ENCODE measurements at regions not wholly inside any gene's neighbourhood (a gene's known extent, or its start where the extent isn't known, plus 50 kb on each side); places are given as distances from the start of the nearest gene placed in this dataset.

GRCh38 chr3:106745344-106746168 is 631.7 kb upstream of the CCDC54 start:
- H3K27ac ChIP-seq: no peak overlapping the region
- intact Hi-C loops (cut with DNase I): no loop called here
- no peaks in the 10 kb centered on the region for H3K4me1 ChIP-seq
- H3K27me3 ChIP-seq (ENCODE audit: low read depth): no peaks in the 10 kb centered on the region
- TF ChIP-seq, protein P1, sequence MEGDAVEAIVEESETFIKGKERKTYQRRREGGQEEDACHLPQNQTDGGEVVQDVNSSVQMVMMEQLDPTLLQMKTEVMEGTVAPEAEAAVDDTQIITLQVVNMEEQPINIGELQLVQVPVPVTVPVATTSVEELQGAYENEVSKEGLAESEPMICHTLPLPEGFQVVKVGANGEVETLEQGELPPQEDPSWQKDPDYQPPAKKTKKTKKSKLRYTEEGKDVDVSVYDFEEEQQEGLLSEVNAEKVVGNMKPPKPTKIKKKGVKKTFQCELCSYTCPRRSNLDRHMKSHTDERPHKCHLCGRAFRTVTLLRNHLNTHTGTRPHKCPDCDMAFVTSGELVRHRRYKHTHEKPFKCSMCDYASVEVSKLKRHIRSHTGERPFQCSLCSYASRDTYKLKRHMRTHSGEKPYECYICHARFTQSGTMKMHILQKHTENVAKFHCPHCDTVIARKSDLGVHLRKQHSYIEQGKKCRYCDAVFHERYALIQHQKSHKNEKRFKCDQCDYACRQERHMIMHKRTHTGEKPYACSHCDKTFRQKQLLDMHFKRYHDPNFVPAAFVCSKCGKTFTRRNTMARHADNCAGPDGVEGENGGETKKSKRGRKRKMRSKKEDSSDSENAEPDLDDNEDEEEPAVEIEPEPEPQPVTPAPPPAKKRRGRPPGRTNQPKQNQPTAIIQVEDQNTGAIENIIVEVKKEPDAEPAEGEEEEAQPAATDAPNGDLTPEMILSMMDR (IDR thresholded peaks at IDR 0.05): no peak
- H3K9me3 ChIP-seq: no peaks in the 10 kb centered on the region
- H3K36me3 ChIP-seq: no peaks in the 10 kb centered on the region
- no peak for DNase-seq
- no peak for ATAC-seq
- H3K4me3 ChIP-seq: no peak overlapping the region

DNA sequence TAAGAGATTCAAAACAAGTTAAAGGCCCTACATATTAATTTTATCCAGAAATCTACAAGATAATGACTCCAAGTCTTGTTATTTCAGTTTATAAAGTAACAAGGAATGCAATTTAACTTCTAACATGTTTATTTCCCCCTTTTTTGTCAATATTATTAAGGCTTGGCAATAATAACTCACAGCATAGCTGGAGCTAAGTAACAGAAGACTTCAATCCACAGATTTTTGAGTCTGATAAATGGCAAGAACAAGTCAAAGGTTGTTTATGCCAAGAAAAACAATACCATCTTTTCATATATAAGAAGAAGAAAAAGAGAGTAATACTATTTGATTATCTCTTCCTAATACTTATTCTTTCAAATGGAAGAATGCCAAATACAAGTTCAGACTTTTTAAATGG is 631.0 kb upstream of the CCDC54 start:
- TF ChIP-seq, protein P1 (IDR thresholded peaks at IDR 0.05): no peak
- no peak for DNase-seq
- ATAC-seq: no peak
- Histone ChIP-seq H3K36me3 (no peaks in the 10 kb centered on the region), H3K27ac (no peak overlapping the region), H3K4me1 (no peaks in the 10 kb centered on the region), H3K27me3 (ENCODE audit: low read depth) (no peaks in the 10 kb centered on the region), H3K4me3 (no peak overlapping the region), H3K9me3 (no peaks in the 10 kb centered on the region)
- intact Hi-C loops (cut with DNase I): no loop called here

DNA sequence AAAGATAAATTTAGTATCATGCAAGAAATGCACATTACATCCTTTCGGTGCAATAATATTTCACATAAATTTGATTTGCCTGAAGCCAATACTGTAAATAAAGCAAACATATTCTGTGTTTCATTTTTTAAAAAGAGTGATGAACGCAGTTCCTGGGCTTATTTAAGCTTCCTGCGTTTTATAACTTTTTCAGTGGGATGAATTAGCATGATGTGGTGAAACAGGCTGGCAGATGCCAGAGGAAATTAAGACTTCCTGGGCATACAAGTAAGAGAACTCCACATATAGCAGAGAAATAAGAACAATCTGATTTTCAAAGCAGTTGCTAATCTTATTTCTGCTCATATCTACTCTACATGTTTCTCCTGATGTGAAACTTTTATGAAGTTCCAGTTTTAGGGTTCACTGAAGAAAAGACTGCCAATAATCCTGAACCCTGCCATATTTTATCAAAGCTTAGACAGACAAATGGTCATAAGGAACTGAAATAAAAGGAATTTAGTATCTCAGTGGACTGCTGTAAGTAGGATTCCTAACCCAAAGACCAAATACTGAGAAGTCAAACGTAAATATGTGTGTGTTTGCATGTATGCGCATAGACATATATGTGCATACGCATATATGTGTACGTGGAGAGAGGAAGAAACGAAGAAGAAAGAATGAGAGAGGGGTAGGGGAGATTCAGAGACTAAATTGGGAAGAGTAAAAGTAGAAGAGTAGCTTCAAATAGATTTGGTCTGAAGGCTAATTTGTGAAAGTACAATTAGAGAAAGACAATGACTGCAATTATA is 628.6 kb upstream of the CCDC54 start:
- DNase-seq: no peak
- Histone ChIP-seq H3K4me1 (no peaks in the 10 kb centered on the region), H3K4me3 (no peak overlapping the region), H3K9me3 (no peaks in the 10 kb centered on the region), H3K27ac (no peak overlapping the region), H3K27me3 (ENCODE audit: low read depth) (no peaks in the 10 kb centered on the region), H3K36me3 (no peaks in the 10 kb centered on the region)
- no peak for ATAC-seq
- intact Hi-C loops (cut with DNase I): no loop called here
- TF ChIP-seq, protein P1 (IDR thresholded peaks at IDR 0.05): no peak

DNA sequence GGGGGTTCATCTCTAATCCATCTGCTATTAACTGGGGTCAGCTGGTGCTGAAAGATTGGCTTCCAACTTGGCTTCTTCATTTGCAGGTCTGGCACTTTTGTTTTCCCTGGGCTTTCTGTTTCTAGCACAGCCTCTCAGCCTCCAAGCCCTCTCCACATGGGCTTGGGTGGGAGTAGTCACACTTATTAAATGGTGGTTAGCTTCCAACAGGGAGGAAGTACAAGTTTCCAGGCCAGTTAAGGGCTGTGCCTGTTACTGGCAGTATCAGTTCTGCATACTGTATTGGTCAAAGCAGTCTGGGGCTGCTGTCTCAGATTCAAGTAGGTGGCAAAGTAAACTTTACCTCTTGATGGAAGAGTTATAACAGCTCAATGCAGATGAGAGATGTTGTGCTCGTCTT is 627.1 kb upstream of the CCDC54 start:
- no peaks in the 10 kb centered on the region for H3K27me3 ChIP-seq (ENCODE audit: low read depth)
- TF ChIP-seq, protein P1 (IDR thresholded peaks at IDR 0.05): no peak
- intact Hi-C loops (cut with DNase I): no loop called here
- H3K9me3 ChIP-seq: peaks cover under 1% of the 10 kb centered on the region
- no peaks in the 10 kb centered on the region for H3K36me3 ChIP-seq
- DNase-seq: no peak
- H3K4me1 ChIP-seq: no peaks in the 10 kb centered on the region
- H3K4me3 ChIP-seq: no peak overlapping the region
- ATAC-seq: no peak
- no peak overlapping the region for H3K27ac ChIP-seq

DNA sequence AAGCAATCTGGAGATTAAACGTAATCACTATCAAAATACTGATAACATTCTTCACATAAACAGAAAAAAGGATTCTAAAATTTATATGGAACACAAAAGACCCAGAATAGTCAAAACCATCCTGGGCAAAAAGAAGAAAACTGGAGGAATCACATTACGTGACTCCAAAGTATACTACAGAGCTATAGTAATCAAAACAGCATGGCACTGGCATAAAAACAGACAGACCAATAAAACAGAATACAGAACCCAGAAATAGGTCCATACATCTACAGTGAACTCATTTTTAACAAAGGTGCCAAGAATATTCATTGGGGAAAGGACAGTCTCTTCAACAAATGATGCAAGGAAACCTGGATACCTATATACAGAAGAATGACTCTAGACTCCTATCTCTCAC is 621.9 kb upstream of the CCDC54 start:
- H3K36me3 ChIP-seq: no peaks in the 10 kb centered on the region
- no peak for DNase-seq
- no peak overlapping the region for H3K27ac ChIP-seq
- no peaks in the 10 kb centered on the region for H3K27me3 ChIP-seq (ENCODE audit: low read depth)
- H3K9me3 ChIP-seq: peaks cover 12% of the 10 kb centered on the region
- TF ChIP-seq, protein P1 (IDR thresholded peaks at IDR 0.05): no peak
- ATAC-seq: no peak
- H3K4me3 ChIP-seq: no peak overlapping the region
- H3K4me1 ChIP-seq: no peaks in the 10 kb centered on the region
- intact Hi-C loops (cut with DNase I): no loop called here

All from lower lobe of right lung (tissue), 2 donors.